ENCODE measurements at regions not wholly inside any gene's neighbourhood (a gene's known extent, or its start where the extent isn't known, plus 50 kb on each side); places are given as distances from the start of the nearest gene placed in this dataset.

DNA sequence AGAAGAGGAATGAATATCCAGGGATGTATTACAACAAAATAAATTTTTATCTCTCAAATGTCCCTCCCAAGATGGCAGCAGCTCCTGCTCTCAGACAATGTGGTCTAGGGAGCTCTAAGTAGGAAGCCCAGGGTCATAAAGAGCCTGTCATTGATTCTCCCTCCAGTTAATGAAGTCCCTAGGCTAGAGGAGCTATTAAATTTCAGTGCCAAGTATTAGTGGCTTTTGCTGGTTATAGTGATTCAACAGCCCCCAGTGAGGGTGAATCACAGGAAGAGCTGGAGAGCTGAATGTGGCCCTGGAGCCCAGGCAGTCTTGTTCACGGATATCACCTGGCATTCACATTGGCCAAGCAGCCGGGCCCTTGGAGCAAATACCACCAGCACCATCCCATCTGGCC, 109.8 kb upstream of the YPEL5 start:
- in situ Hi-C loops (cut with HindIII; ENCODE audit: low pct_unique_long_range_greater_than_20kb, low sequenced_read_pairs) = no loop called here
- CTCF ChIA-PET = no interaction called here
- BruUV-seq (replicated peaks) = no TSS peak
- Histone ChIP-seq H3K27ac (ENCODE audit: low read length) (no peak overlapping the region), H3K4me3 (ENCODE audit: low read depth in 2 of 2, low read length in 2 of 2) (no peak overlapping the region), H3K27me3 (ENCODE audit: control insufficient read depth, insufficient read depth, low read length) (peaks cover 1% of the 10 kb centered on the region; the same call in 1 of the 2 replicates), H3K4me1 (ENCODE audit: control insufficient read depth, insufficient read depth, low read length) (no peaks in the 10 kb centered on the region), H3K9me3 (ENCODE audit: control insufficient read depth, insufficient read depth, low read depth, low read length) (no peaks in the 10 kb centered on the region), H3K36me3 (ENCODE audit: control insufficient read depth, insufficient read depth, low read length) (no peaks in the 10 kb centered on the region)
- TF ChIP-seq POLR2AphosphoS5 (IDR thresholded peaks at IDR 0.05; ENCODE audit: low read depth, low read length) = no peak
- TF ChIP-seq, protein P1, sequence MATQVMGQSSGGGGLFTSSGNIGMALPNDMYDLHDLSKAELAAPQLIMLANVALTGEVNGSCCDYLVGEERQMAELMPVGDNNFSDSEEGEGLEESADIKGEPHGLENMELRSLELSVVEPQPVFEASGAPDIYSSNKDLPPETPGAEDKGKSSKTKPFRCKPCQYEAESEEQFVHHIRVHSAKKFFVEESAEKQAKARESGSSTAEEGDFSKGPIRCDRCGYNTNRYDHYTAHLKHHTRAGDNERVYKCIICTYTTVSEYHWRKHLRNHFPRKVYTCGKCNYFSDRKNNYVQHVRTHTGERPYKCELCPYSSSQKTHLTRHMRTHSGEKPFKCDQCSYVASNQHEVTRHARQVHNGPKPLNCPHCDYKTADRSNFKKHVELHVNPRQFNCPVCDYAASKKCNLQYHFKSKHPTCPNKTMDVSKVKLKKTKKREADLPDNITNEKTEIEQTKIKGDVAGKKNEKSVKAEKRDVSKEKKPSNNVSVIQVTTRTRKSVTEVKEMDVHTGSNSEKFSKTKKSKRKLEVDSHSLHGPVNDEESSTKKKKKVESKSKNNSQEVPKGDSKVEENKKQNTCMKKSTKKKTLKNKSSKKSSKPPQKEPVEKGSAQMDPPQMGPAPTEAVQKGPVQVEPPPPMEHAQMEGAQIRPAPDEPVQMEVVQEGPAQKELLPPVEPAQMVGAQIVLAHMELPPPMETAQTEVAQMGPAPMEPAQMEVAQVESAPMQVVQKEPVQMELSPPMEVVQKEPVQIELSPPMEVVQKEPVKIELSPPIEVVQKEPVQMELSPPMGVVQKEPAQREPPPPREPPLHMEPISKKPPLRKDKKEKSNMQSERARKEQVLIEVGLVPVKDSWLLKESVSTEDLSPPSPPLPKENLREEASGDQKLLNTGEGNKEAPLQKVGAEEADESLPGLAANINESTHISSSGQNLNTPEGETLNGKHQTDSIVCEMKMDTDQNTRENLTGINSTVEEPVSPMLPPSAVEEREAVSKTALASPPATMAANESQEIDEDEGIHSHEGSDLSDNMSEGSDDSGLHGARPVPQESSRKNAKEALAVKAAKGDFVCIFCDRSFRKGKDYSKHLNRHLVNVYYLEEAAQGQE (IDR thresholded peaks at IDR 0.05; ENCODE audit: insufficient read depth in 1 of 2, low read depth in 2 of 2, low read length in 1 of 2) = no peak
- no peak for TF ChIP-seq SIN3A (IDR thresholded peaks at IDR 0.05; ENCODE audit: borderline replicate concordance, insufficient read depth, low read depth, low read length)
- TF ChIP-seq, protein P2, sequence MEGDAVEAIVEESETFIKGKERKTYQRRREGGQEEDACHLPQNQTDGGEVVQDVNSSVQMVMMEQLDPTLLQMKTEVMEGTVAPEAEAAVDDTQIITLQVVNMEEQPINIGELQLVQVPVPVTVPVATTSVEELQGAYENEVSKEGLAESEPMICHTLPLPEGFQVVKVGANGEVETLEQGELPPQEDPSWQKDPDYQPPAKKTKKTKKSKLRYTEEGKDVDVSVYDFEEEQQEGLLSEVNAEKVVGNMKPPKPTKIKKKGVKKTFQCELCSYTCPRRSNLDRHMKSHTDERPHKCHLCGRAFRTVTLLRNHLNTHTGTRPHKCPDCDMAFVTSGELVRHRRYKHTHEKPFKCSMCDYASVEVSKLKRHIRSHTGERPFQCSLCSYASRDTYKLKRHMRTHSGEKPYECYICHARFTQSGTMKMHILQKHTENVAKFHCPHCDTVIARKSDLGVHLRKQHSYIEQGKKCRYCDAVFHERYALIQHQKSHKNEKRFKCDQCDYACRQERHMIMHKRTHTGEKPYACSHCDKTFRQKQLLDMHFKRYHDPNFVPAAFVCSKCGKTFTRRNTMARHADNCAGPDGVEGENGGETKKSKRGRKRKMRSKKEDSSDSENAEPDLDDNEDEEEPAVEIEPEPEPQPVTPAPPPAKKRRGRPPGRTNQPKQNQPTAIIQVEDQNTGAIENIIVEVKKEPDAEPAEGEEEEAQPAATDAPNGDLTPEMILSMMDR (IDR thresholded peaks at IDR 0.05) = no peak
- TF ChIP-seq TCF7L2 (IDR thresholded peaks at IDR 0.05; ENCODE audit: low read depth, low read length) = no peak
- no peak for DNase-seq (ENCODE audit: low read depth, low spot score)
- ATAC-seq = no peak
- POLR2A ChIA-PET = no interaction called here
- intact Hi-C loops (cut with micrococcal nuclease; ENCODE audit: unreplicated experiment) = no loop called here

DNA sequence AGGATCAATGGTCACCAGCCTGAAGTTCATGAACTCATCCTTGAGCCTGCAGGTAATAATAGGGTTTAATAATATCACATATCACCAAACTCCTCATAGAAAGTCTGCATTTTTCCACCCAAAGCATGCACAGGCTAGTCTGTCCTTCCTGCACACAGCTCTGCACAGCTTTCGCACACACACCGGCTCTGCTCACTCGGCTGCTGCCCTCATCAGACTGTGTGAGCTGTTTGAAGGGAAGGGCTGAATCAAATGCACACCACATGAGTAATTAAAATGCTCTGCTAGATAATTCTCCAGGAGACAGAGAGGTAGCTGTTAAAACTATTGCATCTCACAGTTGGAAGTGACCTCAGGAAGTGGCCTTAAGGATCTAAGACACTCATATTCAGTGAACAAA, 108.4 kb upstream of the YPEL5 start:
- ChIA-PET POLR2A (no interaction called here), CTCF (no interaction called here)
- in situ Hi-C loops (cut with HindIII; ENCODE audit: low pct_unique_long_range_greater_than_20kb, low sequenced_read_pairs) = no loop called here
- H3K27ac ChIP-seq (ENCODE audit: low read length) = no peak overlapping the region
- TF ChIP-seq SIN3A (IDR thresholded peaks at IDR 0.05; ENCODE audit: borderline replicate concordance, insufficient read depth, low read depth, low read length) (no peak), TCF7L2 (IDR thresholded peaks at IDR 0.05; ENCODE audit: low read depth, low read length) (no peak), POLR2AphosphoS5 (IDR thresholded peaks at IDR 0.05; ENCODE audit: low read depth, low read length) (no peak)
- TF ChIP-seq, protein P1 (IDR thresholded peaks at IDR 0.05; ENCODE audit: insufficient read depth in 1 of 2, low read depth in 2 of 2, low read length in 1 of 2) = no peak
- TF ChIP-seq, protein P2 (IDR thresholded peaks at IDR 0.05) = no peak
- no peaks in the 10 kb centered on the region for H3K4me1 ChIP-seq (ENCODE audit: control insufficient read depth, insufficient read depth, low read length)
- H3K9me3 ChIP-seq (ENCODE audit: control insufficient read depth, insufficient read depth, low read depth, low read length) = no peaks in the 10 kb centered on the region
- DNase-seq (ENCODE audit: low read depth, low spot score) = no peak
- peaks cover 2% of the 10 kb centered on the region; the same call in 1 of the 2 replicates for H3K27me3 ChIP-seq (ENCODE audit: control insufficient read depth, insufficient read depth, low read length)
- intact Hi-C loops (cut with micrococcal nuclease; ENCODE audit: unreplicated experiment) = no loop called here
- ATAC-seq = no peak
- no TSS peak for BruUV-seq (replicated peaks)
- no peaks in the 10 kb centered on the region for H3K36me3 ChIP-seq (ENCODE audit: control insufficient read depth, insufficient read depth, low read length)
- H3K4me3 ChIP-seq (ENCODE audit: low read depth in 2 of 2, low read length in 2 of 2) = no peak overlapping the region

Measured in Panc1 (cell line).